Astrocyte of the cerebellum (primary cell): ENCODE measurements at regions not wholly inside any gene's neighbourhood (a gene's known extent, or its start where the extent isn't known, plus 50 kb on each side); places are given as distances from the start of the nearest gene placed in this dataset.
"Not testable (repeated sequence)": the region's sequence is repeated elsewhere in the genome, so short reads cannot be mapped to it uniquely, and the experiment has no call there.

Experiments
- DNase-seq: peaks from one replicate; pipeline ENCODE4 v3.0.0-alpha.2; 2011; ENCODE audit warnings: low read depth
- H3K4me3 ChIP-seq: 2 replicates; pipeline ENCODE4 v1.5.1; 2011; ENCODE audit warnings: mild to moderate bottlenecking, low read depth, low read length, moderate library complexity
- in situ Hi-C: cut with HindIII; loops from 2 replicates; pipeline ENCODE4 v1.10.0; 2017; ENCODE audit warnings: low sequenced_read_pairs
- TF ChIP-seq, protein P1 (sequence below): IDR thresholded peaks from 2 replicates; pipeline ENCODE4 v1.5.1; 2012; ENCODE audit warnings: low read length, low read depth, moderate library complexity, mild to moderate bottlenecking; ENCODE audit errors: missing control alignments

DNA sequence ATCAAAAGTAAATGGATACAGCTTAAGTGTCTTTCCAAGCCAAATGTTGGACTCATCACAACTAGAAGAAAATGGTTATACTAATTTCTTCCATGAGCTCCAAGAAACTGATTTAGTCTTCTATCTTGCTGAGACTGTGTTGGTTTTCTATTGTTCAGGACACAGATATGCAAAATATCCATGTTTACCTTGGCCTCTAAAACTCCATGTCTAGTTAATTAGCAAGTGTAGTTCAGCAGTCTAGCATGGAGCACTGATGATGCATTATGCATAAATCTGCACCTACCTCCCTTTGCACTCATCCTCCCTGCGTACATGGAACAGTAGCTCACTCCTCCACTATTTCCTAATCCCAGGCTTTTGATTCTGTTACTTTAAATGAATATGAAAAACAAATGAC, 731.4 kb upstream of the CHAC2 start:
- TF ChIP-seq, protein P1, sequence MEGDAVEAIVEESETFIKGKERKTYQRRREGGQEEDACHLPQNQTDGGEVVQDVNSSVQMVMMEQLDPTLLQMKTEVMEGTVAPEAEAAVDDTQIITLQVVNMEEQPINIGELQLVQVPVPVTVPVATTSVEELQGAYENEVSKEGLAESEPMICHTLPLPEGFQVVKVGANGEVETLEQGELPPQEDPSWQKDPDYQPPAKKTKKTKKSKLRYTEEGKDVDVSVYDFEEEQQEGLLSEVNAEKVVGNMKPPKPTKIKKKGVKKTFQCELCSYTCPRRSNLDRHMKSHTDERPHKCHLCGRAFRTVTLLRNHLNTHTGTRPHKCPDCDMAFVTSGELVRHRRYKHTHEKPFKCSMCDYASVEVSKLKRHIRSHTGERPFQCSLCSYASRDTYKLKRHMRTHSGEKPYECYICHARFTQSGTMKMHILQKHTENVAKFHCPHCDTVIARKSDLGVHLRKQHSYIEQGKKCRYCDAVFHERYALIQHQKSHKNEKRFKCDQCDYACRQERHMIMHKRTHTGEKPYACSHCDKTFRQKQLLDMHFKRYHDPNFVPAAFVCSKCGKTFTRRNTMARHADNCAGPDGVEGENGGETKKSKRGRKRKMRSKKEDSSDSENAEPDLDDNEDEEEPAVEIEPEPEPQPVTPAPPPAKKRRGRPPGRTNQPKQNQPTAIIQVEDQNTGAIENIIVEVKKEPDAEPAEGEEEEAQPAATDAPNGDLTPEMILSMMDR, result no peak
- no peak overlapping the region for H3K4me3 ChIP-seq
- in situ Hi-C loops, result no loop called here
- peak; percentile 59 for DNase-seq

- TF ChIP-seq, protein P1, result no peak
- no peak for DNase-seq
- no peak overlapping the region for H3K4me3 ChIP-seq
- in situ Hi-C loops, result no loop called here
These were observed 732.5 kb upstream of the CHAC2 start for GRCh38 chr2:53035153-53035552.

GRCh38 chr2:53033411-53033810, 734.2 kb upstream of the CHAC2 start:
- DNase-seq, result no peak
- in situ Hi-C loops, result no loop called here
- no peak overlapping the region for H3K4me3 ChIP-seq
- TF ChIP-seq, protein P1, result no peak

DNA sequence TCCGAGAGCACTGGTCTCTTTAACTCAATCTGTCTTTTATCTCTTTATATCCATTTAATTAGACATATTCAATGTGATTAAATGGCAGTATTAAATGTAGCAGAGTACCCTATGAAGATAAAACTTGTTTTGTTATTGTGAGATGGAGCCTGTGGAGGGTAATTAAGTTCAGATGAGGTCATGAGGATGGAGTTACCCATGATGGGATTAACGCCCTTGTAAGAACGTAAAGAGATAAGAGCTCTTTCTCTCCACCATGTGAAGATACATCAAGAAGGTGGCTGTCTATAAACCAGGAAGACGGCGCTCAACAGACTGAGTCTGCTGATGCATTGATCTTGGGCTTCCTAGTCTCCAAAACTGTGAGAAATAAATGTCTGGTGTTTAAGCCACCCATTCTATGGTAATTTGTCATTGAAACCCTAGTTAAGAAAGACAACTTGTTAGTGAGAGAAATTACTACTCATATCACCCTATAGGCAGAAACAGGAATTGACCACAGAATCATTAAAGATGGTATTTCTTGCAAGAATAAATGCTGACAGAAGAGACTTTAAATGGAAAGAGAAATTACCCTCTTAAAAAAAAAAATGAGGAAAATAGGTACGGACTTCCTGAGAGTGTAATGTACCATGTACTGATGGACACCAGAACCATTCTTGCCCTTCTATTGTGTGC, 738.7 kb upstream of the CHAC2 start:
- in situ Hi-C loops, result no loop called here
- no peak for DNase-seq
- TF ChIP-seq, protein P1, result no peak
- H3K4me3 ChIP-seq, result no peak overlapping the region

GRCh38 chr2:53028225-53028624, 739.4 kb upstream of the CHAC2 start:
- TF ChIP-seq, protein P1, result no peak
- no peak overlapping the region for H3K4me3 ChIP-seq
- no peak for DNase-seq
- in situ Hi-C loops, result no loop called here

DNA sequence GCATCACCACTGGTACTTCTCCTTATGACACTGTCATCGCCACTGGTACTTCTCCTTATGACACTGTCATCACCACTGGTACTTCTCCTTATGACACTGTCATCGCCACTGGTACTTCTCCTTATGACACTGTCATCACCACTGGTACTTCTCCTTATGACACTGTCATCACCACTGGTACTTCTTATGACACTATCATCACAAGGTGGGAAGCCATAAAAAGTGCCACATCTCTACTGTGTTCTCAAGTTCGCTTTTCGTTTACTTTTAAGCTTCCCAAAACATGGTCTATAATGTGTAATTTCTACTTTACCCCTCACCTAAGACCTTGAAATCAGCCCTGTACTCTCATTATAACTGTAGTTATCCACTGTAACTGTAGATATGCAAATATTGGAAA, 745.4 kb upstream of the CHAC2 start:
- in situ Hi-C loops, H3K4me3 ChIP-seq, DNase-seq: not testable (repeated sequence)

DNA sequence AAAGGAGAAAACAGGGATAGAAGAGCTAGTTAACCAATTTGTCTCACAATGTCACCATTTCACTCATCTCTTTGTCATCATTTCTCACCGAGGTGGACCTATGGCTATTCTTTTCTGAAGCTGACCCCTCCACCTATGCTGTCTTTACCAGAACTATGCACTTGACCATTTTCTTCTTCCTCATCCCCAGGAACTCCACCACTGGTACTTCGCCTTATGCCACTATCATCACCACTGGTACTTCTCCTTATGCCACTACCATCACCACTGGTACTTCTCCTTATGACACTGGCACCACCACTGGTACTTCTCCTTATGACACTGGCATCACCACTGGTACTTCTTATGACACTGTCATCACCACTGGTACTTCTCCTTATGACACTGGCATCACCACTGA, 745.8 kb upstream of the CHAC2 start:
- TF ChIP-seq, protein P1, result no peak
- no peak for DNase-seq
- in situ Hi-C loops, result no loop called here
- H3K4me3 ChIP-seq, result no peak overlapping the region
